Non-pigmented ciliary epithelial cell (primary cell): ENCODE measurements at regions not wholly inside any gene's neighbourhood (a gene's known extent, or its start where the extent isn't known, plus 50 kb on each side); places are given as distances from the start of the nearest gene placed in this dataset.

Source experiments
- DNase-seq: peaks from one replicate; pipeline ENCODE4 v3.0.0-alpha.2; 2010; ENCODE audit warnings: low read depth

DNA sequence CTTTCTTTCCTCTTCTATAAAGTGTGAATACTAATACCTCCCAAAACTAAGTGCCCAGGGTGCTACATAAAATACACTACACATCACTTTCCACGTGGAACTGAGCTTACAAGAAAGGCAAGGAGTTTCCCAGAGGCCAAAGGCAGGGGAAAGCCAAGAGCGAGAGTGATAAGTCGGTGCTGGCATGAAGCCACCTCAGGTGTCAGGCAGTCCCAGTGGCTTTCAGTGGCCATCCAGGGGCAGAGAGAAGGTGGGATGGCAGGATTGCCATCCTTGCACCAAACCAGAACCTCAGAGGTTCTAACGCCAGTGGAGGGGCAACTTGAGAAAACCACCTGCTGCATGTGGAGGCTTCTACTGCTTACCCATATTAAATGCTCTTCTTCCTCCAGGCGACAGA is 79.7 kb upstream of the DIO3 start:
- no peak for DNase-seq

DNA sequence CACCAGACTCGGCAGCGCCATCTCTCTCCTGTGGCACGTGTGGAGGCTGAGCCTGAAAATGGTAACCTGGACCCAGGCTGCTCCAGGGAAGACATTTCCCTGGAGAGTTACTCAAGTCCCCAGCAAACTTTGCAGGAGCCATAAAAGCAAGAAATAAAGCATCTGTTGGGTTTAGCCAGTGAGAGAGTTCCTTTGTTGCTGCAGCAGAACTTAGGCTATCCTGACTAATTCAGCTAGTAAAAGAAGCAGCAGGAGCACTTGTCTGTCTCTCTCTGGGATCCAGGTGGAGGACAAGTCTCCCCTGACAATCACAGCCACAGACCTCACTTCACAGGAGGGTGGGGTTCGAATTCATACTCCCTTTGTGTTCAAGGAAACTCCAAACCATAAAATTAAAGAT is 79.2 kb upstream of the DIO3 start:
- DNase-seq, result no peak

DNA sequence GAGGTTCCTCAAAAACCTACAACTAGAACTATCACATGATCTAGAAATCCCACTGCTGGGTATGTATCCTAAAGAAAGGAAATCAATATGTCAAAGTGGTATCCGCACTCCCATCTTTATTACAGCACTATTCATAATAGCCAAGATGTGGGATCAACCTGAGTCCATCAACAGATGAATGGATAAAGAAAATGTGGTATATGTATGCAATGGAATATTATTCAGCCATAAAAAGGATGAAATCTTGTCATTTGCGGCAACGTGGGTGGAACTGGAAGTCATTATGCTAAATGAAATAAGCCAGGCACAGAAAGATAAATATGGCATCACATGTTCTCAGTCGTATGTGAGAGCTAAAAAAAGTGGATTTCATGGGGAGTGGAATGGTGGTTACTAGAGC is 77.5 kb upstream of the DIO3 start:
- no peak for DNase-seq

DNA sequence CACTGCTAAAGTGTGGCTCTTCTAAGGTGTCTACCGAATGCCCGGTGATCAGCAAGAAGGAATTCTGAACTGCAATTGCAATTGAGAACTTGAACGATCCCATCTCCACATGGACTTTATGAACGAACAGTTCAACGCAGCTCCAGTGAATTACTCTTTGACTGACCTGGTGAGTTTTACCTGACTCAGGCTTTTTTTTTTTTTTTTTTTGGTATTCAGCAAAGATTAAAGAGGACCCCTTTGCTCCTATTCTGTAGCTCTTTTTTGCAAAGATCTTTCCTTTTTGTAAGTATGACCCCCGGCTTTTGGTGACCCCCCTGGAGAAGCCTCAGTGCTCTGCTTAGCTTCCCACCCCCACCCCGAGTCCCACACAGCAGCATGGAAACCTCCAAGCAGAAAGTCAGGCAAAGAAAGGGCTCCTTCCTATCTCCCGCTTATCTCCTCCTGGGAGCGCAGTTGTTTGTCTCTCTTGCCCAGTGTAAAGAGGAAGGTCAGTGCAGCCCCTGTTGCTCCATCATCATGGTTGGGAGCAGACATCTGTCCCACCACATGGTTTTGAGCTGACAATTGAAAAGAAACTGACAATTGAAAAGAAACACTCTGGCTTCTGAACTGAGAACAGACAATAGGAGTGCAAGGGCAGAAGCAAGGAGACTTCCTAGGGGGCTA is 72.1 kb upstream of the DIO3 start:
- DNase-seq, result no peak

DNA sequence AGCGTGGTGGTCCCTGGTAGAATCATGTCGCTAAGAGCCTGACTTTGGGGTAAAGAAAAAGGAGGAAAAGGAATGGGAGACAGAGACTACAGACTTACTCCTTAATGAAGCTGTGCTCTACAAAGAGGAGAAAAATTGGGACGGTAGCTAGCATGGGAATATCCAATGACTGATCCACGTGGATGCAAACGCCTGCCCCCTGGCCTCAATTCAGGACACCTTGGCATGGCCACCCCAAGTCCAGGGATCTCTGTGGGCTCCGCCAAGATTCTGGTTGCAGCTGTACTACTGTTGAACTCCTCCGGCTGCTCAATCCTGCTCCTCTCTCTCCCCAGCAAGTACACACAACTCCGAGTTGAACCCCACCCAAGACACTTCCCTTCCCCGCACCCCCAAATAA is 70.5 kb upstream of the DIO3 start:
- DNase-seq, result no peak

DNA sequence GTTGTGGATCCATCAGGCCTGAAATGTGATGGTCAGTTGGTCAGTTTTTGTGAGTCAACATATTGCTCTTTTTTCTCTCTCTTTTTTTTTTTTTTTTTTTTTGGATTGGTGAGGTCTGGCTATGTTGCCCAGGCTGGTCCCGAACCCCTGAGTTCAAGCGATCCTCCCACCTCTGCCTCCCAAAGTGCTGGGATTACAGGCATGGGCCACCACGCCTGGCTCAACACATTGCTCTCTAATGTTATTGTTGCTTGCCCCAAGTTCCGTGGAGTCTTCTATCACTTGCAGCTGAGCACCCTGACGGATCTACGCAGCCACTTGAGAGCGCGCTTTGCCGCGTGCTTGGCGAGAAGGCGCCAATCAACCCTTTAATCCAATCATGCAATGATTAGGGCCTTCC is 69.5 kb upstream of the DIO3 start:
- DNase-seq, result no peak

DNA sequence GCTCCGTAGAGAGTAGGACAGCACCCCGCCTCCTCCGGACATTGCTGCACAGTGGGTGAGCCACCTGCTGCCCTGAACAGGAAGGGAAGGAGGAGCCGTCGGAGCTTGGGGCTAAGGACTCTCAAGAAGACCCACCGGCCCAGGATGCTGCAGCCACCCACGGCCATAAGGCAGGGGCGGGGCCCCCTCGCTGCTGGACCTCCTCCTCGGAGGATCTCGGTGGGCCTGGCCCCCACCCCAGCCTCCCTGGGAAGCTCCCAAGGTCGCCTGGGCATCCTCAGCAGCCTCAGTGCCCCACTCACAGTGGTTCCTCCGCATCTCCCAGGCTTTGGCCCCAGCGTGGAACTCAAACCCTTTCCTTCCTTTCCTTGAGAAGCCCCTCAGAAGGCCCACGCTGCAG is 68.6 kb upstream of the DIO3 start:
- DNase-seq, result no peak

DNA sequence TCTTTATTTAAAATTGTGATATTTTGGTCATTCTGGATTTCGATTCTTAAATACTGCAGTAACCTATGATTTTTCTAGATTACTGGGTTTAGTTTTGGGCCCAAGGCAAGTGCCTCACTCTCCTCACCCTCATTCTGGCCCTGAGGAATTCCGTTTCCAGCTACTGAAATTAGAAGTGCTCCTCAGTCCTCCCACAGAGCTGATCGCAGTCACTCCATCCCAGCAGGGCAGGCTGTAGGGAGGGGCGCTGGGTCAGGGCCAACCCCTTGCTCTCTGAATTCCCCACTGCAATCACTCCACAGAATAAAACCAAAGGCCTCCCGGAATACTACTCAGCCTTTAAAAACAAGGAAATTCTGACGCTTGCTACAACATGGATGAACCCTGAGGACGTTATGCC is 66.5 kb upstream of the DIO3 start:
- no peak for DNase-seq

DNA sequence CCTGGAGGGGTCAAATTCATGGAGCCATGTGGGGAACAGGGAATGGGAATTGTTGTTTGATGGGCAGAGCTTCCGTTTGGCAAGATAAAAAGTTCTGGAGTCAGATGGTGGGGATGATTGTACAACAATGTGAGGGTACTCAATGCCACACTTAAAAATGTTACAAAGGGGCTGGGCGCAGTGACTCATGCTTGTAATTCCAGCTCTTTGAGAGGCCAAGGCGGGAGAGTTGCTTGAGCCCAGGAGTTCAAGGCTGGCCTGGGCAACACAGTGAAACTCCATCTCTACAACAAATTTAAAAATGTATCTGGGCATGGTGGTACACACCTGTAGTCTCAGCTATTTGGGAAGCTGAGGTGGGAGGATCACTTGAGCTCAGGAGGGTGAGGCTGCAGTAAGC is 66.0 kb upstream of the DIO3 start:
- DNase-seq, result no peak

DNA sequence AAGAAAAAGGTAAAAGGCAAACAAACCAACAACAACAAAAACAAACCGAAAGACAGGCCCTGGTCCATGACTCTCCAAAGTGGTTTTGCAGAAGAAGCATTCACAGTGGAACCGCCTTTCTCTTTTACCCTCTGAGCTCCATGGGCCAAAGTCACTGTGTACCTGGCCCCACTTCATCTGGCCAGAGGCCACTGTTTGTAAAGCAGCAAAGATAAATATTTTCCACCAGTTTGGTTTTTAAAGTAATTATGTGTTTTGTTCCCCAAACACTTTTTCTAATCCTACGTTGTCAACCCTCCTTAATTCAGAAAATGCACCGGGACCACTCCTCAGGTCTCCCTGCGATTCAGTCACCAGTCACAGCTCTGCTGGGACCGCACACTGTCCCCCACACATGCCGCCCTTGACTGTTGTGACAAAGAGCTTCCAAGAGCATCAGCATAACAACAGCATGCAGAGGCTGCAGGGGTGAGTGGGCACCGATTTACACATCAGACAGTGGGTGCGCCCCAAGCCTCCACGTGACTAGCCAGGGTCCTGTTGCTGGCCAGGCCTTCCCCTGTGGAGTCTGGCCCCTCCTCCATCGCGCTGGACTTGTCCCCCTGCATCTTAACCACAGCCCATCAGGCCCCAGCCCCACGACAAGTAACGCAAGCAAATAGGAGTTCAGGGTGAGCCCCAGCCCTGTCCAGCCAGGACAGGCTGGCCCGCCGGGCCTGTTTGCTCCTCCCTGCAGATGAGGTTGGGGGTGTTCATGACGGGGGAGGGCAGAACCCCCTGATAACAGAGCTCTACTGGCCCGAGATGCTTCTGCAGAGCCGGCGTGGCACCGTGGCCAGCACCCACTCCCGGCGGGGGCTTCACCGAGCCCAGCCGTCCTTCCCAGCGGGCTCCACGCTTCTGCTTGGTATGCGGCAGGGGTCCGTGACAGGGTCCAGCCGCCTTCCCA is 65.2 kb upstream of the DIO3 start:
- DNase-seq, result no peak

DNA sequence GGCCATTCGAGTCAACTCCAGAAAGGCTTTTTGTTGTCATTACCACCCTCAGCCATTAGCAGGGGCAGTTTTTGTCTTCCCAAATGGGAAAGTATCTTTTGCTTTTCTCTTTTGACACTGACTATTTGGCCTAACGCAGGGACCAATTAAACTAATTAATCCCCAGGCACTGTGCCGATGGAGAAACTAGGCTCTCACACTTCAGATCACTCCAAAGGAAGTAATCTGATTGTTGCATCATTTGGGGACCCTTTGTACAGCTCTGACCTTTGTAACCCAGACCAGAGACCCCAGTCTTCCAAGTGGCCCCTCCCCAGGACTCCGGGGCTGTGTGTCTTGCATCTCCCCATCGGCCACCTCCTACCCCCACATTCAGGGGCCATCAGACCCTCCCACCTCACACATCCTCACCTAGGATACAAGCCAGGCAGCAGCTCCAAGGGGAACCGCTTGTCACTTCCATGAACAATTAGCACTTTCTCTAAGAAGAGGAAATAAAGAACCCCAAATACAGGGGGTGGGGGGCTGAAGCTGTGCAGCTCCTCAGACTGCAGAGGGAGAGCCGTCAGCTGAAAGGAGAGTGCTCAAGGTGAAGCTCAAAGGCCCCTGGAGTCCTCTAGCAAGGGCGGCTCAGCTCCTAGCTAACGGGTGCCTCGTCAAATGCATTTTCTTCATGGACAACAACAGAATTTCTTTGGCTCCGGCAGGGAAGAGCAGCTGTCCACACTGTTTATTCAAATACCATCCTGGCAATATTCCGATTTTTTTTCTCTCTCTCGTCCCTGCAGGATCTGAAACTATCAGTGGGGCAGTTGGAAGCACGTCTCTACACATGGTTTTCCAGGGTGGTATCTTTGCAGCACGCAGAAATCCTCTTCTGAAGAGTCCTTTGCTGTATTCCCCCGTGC is 64.3 kb upstream of the DIO3 start:
- no peak for DNase-seq

DNA sequence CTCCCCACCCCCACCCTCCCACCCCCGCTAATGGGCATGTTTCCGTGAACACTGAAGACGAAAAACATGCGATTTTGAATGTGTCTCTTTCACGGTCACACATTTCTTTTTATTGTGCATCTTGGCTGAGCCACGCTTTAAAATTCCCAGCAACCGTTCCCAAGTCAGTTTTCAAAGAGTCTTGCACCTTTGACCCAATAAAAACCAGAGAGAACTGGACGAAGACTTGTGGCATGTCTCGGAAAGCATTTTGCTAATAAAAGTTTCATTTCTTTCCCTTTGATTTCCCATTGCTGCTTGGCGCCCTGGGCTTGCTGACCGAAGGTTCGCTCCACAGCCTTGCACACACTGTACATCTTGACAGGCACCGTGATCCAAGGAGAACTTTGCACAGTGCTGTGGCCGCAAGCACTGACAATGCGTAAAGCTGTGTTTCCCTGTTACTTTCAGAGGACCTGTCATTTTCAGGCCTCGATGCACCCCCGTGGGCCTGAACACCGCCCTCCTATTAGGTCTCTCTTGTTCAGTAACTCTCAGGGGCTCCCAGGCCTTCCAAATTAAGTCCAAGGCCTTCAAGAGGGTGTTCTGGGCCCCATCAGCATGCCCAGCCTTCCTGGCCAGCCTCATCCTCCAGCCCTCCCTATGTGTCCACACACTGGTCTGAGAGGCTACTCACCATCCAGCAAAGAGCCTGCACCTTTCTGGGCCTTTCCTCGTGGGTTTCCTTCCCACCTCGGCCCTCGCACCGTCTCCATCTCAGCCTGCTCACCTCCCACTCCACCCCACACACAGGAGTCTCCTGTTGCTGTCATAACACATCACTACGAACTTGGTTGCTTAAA is 63.4 kb upstream of the DIO3 start:
- no peak for DNase-seq

DNA sequence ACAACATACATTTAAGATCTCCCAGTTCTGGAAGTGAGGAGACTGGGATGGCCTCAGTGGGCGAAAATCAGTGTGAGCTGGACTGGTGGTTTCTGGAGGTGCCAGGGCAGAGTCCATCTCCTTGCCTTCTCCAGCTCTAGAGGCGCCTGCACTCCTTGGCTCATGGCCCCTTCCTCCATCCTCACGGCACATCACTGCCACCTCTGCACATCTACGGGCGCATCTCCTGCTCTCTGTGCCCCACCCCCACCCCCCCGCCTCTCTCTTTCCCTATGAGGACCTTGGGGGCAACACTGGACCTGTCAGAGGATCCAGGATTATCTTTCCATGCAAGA is 62.8 kb upstream of the DIO3 start:
- no peak for DNase-seq

DNA sequence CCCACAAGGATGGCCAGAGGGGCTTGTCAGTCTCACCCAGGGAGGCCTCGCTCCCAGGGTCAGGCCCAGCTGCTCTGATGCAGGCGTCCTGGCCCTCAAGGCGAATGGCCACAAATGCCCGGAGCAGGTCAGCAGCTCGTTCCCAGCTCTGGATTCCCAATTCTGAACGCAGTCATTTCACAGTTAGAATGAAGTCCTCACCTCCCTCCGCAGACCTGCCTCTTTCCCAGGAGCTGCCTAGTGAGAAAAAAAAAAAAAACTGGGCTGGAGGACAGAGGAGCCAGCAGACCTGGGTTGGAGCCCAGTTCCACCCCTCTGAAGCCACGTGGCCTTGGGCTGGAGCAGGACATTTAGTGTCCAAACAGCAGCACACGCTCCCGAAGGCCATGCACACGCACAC is 62.2 kb upstream of the DIO3 start:
- no peak for DNase-seq

DNA sequence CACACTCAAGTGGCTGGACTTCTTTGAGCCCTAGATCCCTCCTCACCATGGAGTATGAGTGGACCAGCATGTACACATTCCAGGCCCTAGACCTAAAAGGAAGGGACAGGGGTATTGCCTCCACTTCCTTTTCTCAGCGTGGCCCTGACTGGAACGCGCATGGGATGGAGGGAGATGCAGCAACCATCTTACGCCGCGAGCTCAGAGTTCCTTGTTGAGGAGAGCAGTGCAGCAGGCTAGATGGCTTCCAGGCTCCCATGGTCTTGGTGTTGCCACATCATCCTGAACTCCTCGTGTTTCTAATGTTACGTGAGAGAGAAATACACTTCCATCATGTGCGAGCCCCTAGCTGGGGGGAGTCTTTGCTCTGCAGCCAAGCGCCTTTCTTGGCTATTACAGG is 61.8 kb upstream of the DIO3 start:
- DNase-seq, result no peak

DNA sequence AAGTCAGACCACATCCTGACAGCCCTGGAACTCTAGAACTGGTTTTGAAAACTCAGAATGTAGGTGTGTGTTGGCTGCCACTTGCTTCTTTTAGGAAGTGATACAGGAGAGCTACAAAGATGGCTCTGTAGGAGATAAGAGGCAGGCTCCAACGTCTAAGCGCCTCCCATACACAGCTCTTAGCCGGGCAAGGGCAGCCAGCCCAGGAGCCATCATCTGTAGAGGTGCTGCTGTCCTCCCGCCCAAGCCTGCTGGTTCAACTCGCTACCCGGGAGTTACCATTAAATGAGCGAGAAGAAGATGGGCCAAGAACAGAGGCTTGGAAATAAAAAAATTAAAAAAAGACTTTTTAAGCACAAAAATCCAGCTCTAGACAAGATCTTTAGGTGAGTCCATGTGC is 61.2 kb upstream of the DIO3 start:
- DNase-seq, result no peak

DNA sequence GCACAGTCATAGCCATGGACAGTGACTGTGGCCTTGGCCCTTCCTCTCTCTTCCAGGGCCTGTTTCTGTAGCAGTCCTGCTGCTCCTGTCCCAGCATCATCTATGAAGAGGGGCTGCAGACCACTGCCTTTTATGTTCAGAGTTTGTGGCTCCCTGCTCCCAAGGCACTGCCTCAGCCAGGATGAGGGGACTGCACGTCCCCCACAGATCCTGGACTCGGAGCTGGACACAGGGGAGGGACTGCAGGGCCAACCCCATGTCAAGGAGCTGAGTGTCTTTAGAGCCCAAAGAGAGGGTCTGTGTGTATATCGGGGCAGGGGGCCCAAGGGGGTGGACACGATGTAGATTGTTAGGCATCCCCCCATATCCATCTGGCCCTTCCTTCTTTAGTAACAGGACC is 60.6 kb upstream of the DIO3 start:
- DNase-seq, result no peak

DNA sequence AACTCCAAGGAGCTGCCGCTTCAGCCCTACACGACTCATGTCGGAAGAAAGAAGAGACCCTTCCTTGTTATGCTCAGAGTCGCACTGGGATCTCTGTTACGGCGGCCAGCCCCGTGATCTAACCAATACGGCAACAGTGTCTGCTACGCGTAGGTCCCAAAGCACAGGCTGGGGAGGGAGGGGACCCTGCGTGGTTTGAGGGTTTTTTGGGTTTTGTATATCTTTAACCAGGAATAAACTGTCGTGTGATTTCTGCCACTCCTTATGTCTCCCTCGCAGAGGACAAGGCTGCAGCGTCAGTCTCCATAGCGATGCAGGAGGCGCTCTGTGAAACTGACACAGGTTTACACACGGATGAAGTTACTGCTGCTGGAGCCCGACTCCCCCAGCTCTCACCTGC is 60.0 kb upstream of the DIO3 start:
- DNase-seq, result no peak

DNA sequence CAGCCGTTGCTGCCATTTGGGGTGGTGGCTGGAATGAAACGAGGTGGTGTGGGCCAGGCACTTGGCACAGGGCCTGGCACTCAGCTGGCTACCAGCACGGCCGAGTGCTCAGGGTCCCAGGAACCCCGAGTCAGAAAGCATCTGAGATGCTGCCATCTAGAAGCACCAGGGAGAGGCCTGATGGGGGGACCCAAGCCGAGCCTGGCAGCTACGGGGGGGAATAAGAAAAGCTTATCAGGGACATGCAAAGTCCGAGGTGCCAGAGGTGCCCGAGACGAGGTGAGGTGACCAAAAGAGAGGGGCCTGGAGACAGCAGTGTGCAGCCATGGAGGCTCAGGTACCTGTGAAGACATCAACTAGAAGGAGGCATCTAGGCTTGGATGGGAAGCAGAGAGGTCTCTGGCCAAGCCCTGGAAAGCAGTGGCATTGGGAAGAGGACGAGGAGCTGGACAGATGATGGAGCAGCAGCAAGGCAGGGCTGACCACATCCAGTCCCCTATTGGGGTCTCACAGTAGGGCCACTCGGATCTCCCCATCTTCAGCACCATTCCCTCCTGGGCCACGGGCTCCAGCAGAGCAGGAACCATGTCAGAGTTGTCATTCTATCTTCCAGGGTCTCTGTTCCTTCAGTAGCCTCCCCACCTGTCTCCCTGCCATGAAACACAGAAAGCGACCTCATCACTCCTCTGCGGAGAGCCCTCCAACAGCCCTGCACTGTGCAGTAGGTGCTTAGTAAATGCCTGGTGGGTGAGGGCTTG is 59.3 kb upstream of the DIO3 start:
- DNase-seq, result no peak

DNA sequence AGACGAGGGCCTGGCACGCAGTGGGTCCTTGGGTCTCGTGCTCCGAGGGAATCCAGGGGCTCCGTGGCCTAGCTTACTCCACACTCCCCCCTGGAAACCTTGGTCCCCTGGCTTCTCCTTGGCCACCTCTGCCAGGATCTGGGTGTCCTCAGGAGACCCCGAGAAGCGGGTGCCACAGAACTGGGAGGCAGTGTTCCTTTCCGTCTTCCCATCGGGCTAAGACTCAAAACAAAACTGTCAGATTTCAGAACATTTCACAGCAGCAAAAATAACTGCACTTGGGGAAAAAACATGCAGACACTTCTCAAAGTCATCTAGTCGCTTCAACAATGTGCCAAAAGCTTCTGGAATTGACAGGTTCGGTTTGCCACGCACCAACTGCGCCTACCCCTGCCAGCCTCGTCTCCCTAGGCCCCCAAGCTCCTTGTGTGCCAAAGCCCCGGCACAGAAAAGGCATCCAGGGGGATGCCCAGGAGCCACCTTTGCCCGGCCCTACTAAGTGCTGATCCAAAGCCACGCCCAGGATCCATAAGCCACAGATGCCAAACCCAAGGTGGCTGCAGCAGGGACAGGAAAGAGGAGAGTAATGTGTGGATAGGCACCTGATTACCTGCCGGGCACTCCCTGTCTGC is 58.4 kb upstream of the DIO3 start:
- DNase-seq, result no peak
